ENCODE measurements at regions not wholly inside any gene's neighbourhood (a gene's known extent, or its start where the extent isn't known, plus 50 kb on each side); places are given as distances from the start of the nearest gene placed in this dataset.

DNA sequence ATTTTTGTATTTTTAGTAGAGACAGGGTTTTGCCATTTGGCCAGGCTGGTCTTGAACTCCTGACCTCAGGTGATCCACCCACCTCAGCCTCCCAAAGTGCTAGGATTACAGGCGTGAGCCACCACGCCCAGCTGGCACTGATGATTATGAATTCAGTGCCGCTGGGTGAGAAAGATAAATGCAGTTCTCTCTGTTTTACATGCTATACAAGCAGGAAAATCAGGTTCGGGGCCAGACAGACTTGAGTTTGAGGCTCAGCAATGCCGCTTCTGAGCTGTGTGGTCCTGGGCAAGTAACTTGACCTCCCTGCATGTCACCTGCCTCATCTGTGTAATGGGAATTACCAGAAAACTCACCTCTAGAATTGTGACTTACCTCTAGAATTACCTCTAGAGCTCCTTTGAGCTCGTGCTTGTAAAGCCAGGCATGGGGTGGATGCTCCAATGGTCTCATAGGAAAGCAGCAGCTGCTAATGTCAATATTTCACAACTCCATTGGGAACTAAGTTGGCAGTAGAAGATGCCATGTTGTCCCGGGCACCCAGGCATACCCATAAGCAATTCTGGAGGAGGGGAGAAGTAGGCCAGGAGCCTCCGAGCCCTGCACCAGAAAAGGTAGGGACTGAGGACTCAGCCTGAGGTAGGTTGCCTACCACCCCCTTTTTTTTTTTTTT is 119.8 kb upstream of the SLC25A33 start:
- no peak for DNase-seq

- no peak for DNase-seq
Measured at GRCh38 chr1:9420835-9421532, 118.3 kb upstream of the SLC25A33 start.

DNA sequence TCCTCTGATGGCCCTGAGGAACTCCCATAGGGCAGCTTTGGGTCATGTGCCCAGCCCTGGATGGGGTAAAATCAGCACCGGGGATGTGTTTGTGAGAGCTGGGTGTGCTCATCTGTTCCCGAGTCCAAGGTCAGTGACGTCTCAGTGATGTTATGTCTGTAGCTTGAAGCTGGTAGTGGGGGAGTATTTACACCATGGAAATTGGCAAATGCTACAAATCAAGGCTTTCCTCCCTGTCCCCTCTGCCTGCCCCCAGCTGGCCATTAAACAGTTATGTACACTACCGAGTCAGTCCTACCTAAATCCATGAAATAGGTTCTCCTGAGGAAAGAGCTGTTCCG is 117.8 kb upstream of the SLC25A33 start:
- no peak for DNase-seq

DNA sequence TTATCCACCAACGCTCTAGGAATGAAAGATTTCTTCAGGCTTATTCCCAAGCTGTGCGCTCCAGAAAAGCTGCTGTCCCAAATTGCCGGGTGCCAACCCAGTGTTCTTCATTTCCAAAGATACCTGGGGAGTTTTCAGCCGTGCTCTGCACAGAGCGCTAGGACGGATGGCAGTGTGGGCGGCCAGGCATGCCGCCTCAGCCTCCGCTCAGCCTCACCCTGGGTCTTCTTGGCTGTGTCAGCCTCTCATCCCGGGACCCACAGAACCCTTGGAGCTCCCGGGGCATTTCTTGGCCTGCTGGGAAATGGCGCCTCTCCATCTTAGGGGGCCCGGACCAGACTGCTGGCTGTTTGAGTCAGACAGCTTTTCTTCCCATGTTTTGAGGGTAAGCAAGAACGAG is 116.9 kb upstream of the SLC25A33 start:
- DNase-seq: no peak

GRCh38 chr1:9422911-9423505 is 116.3 kb upstream of the SLC25A33 start:
- DNase-seq: no peak

GRCh38 chr1:9424261-9424660 is 115.0 kb upstream of the SLC25A33 start:
- DNase-seq: no peak

DNA sequence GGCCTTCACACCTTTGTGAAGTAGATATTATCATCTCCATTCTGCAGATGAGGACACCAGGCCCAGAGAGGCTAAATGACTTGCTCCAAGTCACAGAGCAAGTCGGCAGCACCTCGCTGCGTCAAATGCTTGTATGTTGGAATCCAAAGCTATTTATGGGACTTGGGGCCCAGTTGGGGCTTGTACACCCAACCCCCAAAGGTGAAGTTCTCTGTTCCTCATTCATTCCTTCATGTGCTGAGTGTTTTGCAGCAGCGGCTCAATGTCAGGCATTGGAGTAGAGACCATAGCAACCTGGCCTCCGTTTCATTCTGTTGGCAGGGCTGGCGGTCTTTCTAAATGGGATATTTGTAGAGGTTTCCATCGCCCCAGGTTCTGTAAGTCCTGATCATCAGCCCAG is 113.4 kb upstream of the SLC25A33 start:
- DNase-seq: peak in 1 of 2 experiments; percentile 11

GRCh38 chr1:9426291-9426711 is 113.0 kb upstream of the SLC25A33 start:
- peak; percentile 69 to 77 for DNase-seq

DNA sequence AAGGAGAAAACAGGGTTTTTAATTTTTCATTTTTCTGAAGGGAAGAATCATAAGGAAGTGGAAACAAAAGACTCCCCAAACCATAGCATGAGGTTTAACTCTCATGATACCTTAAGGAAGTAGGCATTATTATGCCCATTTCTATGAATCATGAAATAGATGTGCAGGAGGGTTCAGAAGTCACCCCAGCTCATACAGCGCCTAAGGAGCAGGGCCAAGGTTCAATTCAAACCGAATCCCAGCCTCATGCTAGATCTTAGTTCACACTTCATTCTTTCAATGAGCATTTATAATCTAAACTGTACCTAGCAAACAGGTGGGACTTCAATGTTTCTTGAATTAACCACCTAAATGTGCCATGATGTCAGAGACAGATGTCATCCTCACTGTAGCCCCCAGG is 111.9 kb upstream of the SLC25A33 start:
- no peak for DNase-seq

GRCh38 chr1:9428601-9429341 is 110.5 kb upstream of the SLC25A33 start:
- peak; percentile 100 for DNase-seq

DNA sequence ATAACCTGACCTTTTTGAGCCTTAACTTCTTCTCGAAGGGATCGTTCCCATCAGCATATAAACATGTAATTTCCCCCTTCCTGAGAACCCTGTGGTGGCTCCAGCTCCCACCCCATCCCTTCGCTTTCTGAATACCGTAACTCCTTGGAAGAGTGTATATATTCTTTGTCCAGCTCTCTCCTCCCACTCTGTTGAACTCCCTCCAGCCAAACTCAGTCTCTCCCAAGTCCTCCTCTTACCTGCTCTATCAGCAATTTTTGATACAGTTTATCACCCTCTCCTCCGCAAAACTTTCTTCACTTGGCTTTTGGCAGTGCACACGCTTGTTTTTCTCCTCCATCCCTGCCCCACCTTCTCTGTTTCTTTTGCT is 109.9 kb upstream of the SLC25A33 start:
- DNase-seq: no peak

GRCh38 chr1:9434247-9435152 is 104.8 kb upstream of the SLC25A33 start:
- no peak for DNase-seq

DNA sequence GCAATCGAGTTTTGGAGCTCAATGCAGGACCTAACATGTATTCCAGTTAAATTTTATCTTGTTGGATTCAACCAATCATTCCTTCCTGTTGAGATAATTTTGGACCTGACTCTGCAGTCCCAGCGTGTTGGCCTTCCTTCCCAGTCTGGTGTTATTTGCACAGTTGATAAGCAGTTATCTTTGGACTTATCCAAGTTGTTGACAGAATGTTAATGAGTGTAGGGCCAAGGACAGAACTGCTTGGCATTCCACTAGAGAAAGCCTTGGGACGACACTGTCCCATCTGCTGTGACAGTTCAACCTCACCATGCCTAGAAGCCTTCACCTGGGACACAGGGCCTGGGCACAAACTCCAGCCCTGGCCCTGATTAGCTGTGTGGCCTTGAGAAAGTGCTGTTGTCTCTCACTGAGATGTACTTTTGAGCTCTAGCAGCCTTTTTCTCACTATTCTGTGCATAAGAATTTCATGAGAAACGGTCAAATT is 104.1 kb upstream of the SLC25A33 start:
- DNase-seq: no peak

- no peak for DNase-seq
Measured at GRCh38 chr1:9435854-9436640, 103.2 kb upstream of the SLC25A33 start.

GRCh38 chr1:9437961-9438430 is 101.3 kb upstream of the SLC25A33 start:
- DNase-seq: no peak

- DNase-seq: no peak
Measured at GRCh38 chr1:9438431-9439073, 100.7 kb upstream of the SLC25A33 start.

GRCh38 chr1:9439074-9439761 is 100.0 kb upstream of the SLC25A33 start:
- DNase-seq: no peak

DNA sequence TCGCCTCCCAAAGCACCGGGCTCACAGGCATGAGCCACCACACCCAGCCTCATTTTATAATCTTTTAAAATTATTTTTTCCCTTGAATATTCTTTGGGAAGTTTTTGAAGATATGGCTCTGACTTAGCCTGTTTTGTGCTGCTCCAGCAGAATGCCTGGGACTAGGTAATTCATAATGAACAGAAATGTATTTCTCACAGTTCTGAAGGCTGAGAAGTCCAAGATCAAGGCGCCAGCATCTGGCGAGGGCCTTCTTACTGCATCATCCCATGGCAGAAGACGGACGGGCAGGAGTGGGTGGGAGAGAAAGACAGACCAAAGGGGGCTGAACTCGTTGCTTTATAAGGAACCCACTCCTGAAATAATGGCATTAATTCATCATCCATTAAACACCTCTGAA is 99.0 kb upstream of the SLC25A33 start:
- no peak for DNase-seq

- no peak for DNase-seq
Measured at GRCh38 chr1:9440763-9441194, 98.5 kb upstream of the SLC25A33 start.

DNA sequence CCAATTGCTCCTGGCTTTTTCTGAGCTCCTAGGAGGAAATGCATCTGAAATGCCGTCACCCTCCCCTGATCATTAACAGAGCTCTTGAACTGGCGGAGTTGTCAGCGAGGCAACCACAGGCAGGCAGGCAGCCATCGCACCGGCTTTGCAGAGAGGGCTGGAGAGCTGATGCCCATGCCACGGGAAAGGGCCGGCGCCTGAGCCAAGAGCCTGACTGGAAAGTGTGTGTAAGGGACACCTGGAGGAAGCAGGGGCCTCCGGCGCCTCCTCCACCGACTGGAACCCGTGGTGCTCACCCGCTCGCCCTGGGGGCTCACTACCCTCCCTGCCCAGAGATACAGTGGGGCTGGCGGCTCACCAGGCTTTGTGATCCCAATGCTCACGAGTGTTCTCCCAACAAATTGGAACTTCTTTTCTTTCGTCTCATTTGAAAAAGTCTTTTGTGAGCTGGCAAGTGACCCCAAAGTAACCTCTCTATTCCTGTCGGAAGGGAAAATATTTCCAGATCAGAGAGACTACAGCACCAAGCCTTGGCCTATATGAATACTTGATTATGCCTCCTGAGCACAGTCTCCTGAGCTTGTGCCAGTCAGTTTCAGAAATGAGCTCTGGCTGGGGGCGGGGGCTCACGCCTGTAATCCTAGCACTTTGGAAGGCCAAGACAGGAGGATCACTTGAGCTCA is 97.7 kb upstream of the SLC25A33 start:
- DNase-seq: no peak

All from activated CD4-positive, alpha-beta T cell treated with anti-CD3 and anti-CD28 coated beads, Interleukin-2, amount 50 U/mL, for 48 hours (primary cell).